SH-SY5Y (cell line): ENCODE measurements at regions not wholly inside any gene's neighbourhood (a gene's known extent, or its start where the extent isn't known, plus 50 kb on each side); places are given as distances from the start of the nearest gene placed in this dataset.

ENCODE experiments used
- GATA2 ChIP-seq: IDR thresholded peaks from 2 replicates; pipeline ENCODE4 v1.6.1; 2011; ENCODE audit warnings: mild to moderate bottlenecking, low read depth, low read length
- GATA3 ChIP-seq: IDR thresholded peaks from 2 replicates; pipeline ENCODE4 v1.6.1; 2011; ENCODE audit warnings: low read depth, mild to moderate bottlenecking, low read length, moderate library complexity

DNA sequence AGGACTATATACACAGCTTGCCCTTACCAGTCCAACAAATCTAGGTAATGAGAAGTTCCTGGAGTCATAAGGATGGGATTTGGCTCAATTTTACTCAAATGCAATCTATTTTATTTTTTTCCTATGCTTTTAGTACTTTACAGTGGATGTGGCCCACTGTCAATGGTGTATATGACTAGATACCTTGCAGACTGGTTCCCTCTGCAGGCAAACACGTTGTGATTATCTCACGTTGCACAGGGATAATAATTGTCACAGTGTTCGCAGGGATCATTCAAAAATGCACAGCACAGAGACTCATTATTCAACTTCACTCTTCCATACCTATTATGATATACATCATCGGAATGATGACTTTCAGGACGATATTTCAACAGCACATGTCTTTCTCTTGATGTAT lies 359.7 kb downstream of the MBD2 start:
- TF ChIP-seq GATA3 (no peak), GATA2 (no peak)
